ENCODE measurements at regions not wholly inside any gene's neighbourhood (a gene's known extent, or its start where the extent isn't known, plus 50 kb on each side); places are given as distances from the start of the nearest gene placed in this dataset.
A peak's percentile ranks its signal among the peaks of the same experiment; 100 is the strongest.

DNA sequence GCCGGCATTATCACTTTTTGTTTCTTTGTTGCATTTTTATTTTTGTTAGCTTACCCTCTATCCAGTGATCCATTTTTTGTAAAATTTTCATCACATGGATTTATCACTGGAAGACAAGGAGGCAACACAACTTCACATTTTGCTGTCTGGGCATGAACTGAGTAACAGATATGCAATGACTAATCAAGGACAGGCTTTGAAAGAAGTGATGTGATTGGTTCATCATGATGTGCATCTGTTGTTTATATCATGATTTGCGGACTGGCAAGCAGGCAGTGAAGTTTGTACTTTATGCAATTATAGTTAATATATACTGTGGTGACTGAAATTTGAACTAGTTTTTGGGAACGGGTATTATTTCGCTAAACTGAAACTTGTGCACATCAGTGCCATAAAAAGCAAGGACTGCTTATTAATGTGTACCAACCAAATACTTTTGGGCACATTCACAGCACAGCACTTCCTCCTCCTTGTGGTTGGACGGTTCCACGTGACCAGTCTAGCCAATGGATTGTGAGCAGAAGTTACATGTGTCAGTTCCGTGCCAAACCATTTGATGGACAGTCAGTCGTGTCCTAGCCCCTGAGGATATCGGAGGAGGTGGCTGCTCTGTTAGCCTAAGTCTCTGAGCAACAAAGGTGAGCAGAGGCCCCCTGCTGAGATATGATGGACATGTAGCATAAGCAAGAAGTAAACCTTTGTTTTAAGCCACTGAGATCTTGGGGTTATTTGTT lies 201.4 kb upstream of the SIX2 start:
- Histone ChIP-seq H3K36me3 (no peaks in the 10 kb centered on the region), H3K27me3 (no peaks in the 10 kb centered on the region), H3K4me3 (no peak overlapping the region), H3K4me1 (no peaks in the 10 kb centered on the region), H3K27ac (replicated peaks in 1 of 4) (no peak overlapping the region), H3K9me3 (no peaks in the 10 kb centered on the region)
- TF ChIP-seq EP300 (IDR thresholded peaks at IDR 0.05): no peak
- TF ChIP-seq, protein P1, sequence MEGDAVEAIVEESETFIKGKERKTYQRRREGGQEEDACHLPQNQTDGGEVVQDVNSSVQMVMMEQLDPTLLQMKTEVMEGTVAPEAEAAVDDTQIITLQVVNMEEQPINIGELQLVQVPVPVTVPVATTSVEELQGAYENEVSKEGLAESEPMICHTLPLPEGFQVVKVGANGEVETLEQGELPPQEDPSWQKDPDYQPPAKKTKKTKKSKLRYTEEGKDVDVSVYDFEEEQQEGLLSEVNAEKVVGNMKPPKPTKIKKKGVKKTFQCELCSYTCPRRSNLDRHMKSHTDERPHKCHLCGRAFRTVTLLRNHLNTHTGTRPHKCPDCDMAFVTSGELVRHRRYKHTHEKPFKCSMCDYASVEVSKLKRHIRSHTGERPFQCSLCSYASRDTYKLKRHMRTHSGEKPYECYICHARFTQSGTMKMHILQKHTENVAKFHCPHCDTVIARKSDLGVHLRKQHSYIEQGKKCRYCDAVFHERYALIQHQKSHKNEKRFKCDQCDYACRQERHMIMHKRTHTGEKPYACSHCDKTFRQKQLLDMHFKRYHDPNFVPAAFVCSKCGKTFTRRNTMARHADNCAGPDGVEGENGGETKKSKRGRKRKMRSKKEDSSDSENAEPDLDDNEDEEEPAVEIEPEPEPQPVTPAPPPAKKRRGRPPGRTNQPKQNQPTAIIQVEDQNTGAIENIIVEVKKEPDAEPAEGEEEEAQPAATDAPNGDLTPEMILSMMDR (IDR thresholded peaks at IDR 0.05): no peak
- no peak for TF ChIP-seq POLR2AphosphoS5 (IDR thresholded peaks at IDR 0.05)
- TF ChIP-seq POLR2A (IDR thresholded peaks at IDR 0.05; ENCODE audit: low read depth): no peak
- DNase-seq (ENCODE audit: extremely low spot score): peak; percentile 55
- 90% methylated on average over 9 of the region's 9 CpGs for WGBS
- intact Hi-C loops (cut with DNase I): no loop called here

DNA sequence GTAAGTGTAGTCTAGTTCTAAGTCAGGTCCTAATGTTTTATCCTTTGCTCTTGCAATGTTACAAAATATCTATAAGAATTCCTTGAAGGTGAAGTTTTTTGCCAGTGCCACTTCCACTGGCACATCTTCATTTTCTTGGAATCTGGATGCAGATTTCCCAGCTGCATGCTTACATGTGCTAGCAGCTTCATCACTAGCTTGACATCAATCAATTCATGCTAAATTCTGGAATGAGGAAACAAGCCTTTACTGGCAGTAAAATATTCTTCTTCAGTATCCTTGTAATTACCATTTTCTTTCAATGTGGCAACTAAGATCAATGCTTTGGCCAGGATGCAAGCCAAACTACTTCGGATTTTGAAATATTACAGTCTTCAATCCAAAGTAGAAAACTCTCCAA lies 200.6 kb upstream of the SIX2 start:
- Histone ChIP-seq H3K9me3 (no peaks in the 10 kb centered on the region), H3K36me3 (no peaks in the 10 kb centered on the region), H3K4me1 (no peaks in the 10 kb centered on the region), H3K27me3 (no peaks in the 10 kb centered on the region), H3K4me3 (no peak overlapping the region), H3K27ac (replicated peaks in 1 of 4) (no peak overlapping the region)
- WGBS: 95% methylated on average over 1 of the region's 1 CpG
- TF ChIP-seq POLR2A (IDR thresholded peaks at IDR 0.05; ENCODE audit: low read depth): no peak
- no peak for TF ChIP-seq EP300 (IDR thresholded peaks at IDR 0.05)
- TF ChIP-seq, protein P1 (IDR thresholded peaks at IDR 0.05): no peak
- TF ChIP-seq POLR2AphosphoS5 (IDR thresholded peaks at IDR 0.05): no peak
- intact Hi-C loops (cut with DNase I): no loop called here
- no peak for DNase-seq (ENCODE audit: extremely low spot score)

DNA sequence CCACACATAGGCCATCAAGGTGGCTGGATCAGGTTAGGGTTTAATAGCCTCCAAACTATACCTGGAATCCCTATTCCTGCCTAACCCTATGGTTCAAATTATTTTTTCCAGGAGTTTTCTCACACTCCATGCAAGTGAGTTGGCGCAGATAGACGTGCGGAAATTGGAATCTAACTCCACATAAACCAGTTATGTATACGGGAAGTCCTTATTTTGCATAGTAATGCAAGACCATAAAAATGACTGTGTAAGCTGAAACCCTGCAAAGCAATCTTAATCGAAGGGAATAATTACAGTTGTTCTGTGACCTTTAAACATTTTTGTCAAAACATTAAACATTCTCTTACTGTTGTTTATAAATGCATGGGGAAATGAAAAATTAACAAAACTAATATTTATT lies 200.1 kb upstream of the SIX2 start:
- Histone ChIP-seq H3K36me3 (no peaks in the 10 kb centered on the region), H3K4me3 (no peak overlapping the region), H3K9me3 (no peaks in the 10 kb centered on the region), H3K27me3 (no peaks in the 10 kb centered on the region), H3K4me1 (no peaks in the 10 kb centered on the region), H3K27ac (replicated peaks in 1 of 4) (no peak overlapping the region)
- TF ChIP-seq POLR2A (IDR thresholded peaks at IDR 0.05; ENCODE audit: low read depth): no peak
- 81% methylated on average over 5 of the region's 5 CpGs for WGBS
- peak; percentile 17 for DNase-seq (ENCODE audit: extremely low spot score)
- intact Hi-C loops (cut with DNase I): no loop called here

DNA sequence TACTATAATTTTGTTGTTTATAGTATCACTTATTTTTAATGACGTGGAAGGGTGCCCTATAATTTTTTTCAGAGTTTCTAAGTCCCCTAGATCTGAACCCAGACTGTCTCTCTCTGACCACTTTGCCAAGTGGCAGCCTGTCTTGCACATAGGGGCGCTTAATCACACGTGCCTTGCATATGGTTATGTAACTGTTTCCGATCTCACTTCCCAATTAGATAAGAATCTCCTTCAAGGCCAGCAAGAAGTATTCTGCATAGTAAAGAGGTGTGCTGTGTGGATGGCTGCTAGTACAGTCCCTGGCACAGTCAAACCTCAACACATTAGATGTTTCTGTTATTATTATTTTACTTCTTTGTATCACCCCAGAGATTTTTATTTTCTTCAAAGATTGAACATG lies 197.8 kb upstream of the SIX2 start:
- Histone ChIP-seq H3K27me3 (no peaks in the 10 kb centered on the region), H3K4me1 (no peaks in the 10 kb centered on the region), H3K27ac (replicated peaks in 1 of 4) (no peak overlapping the region), H3K9me3 (peaks cover 0 to 9% (median 5%) of the 10 kb centered on the region in 4 donors), H3K36me3 (no peaks in the 10 kb centered on the region), H3K4me3 (no peak overlapping the region)
- WGBS: 69% methylated on average over 4 of the region's 4 CpGs
- intact Hi-C loops (cut with DNase I): no loop called here
- TF ChIP-seq, protein P1 (IDR thresholded peaks at IDR 0.05): no peak
- no peak for TF ChIP-seq EP300 (IDR thresholded peaks at IDR 0.05)
- no peak for TF ChIP-seq POLR2AphosphoS5 (IDR thresholded peaks at IDR 0.05)
- no peak for TF ChIP-seq POLR2A (IDR thresholded peaks at IDR 0.05; ENCODE audit: low read depth)
- DNase-seq (ENCODE audit: extremely low spot score): peak; percentile 66

DNA sequence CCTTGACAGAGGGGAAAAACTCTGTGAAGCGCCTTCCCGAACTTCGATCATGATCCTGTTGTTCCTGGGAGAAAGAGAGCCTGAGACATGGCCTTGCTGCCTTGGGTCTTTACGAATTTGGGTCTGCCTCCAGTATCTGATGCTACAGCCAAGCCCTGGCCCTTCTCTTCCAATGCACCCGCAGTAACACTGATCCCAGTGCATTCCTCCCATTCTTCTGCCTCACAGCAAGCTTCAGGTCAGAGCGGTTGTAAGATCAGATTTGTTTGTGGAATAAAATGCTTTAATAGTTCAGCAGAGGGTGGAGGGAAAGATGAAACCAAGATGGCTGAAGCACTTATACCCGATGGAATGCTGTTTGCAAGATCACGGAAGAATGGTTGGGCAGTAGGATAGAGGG lies 196.7 kb upstream of the SIX2 start:
- intact Hi-C loops (cut with DNase I): no loop called here
- peaks cover 0 to 13% (median 6%) of the 10 kb centered on the region in 4 donors for H3K9me3 ChIP-seq
- WGBS: 92% methylated on average over 8 of the region's 8 CpGs
- no peak for TF ChIP-seq POLR2AphosphoS5 (IDR thresholded peaks at IDR 0.05)
- TF ChIP-seq POLR2A (IDR thresholded peaks at IDR 0.05; ENCODE audit: low read depth): no peak
- TF ChIP-seq, protein P1 (IDR thresholded peaks at IDR 0.05): no peak
- no peak for TF ChIP-seq EP300 (IDR thresholded peaks at IDR 0.05)
- no peaks in the 10 kb centered on the region for H3K4me1 ChIP-seq
- peak; percentile 45 for DNase-seq (ENCODE audit: extremely low spot score)
- H3K4me3 ChIP-seq: no peak overlapping the region
- peaks cover 0 to 2% (median 0%) of the 10 kb centered on the region in 4 donors for H3K27me3 ChIP-seq
- H3K36me3 ChIP-seq: no peaks in the 10 kb centered on the region
- H3K27ac ChIP-seq (replicated peaks in 1 of 4): no peak overlapping the region

Data from esophagus muscularis mucosa (tissue), 4 donors.